Caco-2 (cell line): ENCODE measurements at regions not wholly inside any gene's neighbourhood (a gene's known extent, or its start where the extent isn't known, plus 50 kb on each side); places are given as distances from the start of the nearest gene placed in this dataset.

Experiments
- BruUV-seq: library from RNA; stranded (reverse); fragments of 400-500 nt; replicated peaks from 2 replicates; lab custom pipeline; 2021; lab: Mats Ljungman, UMichigan
- CTCF ChIA-PET: fragments of 300-600 bp; sonication (Branson Sonifier 250); formaldehyde crosslinking; loops from one replicate; lab custom pipeline; 2022; ENCODE audit warnings: antibody characterized with exemption; lab: Charles Lee
- POLR2A ChIA-PET: fragments of 300-600 bp; sonication (Branson Sonifier 250); formaldehyde crosslinking; loops from one replicate; lab custom pipeline; 2022; ENCODE audit warnings: antibody characterized with exemption; lab: Charles Lee
- DNase-seq, 2 experiments: peaks; one replicate each; pipeline versions ENCODE4 v3.0.0 to v3.0.0-alpha.2; 2020 to 2022
- H3K27me3 ChIP-seq: replicated peaks from 2 replicates; pipeline ENCODE4 v1.6.0; 2011; ENCODE audit warnings: low read length; ENCODE audit not compliant: control insufficient read depth, insufficient read depth
- H3K36me3 ChIP-seq: 2 replicates; pipeline ENCODE4 v1.5.1; 2011; ENCODE audit warnings: low read length; ENCODE audit not compliant: control insufficient read depth, insufficient read depth
- H3K4me1 ChIP-seq: fragments of 250-450 bp; sonication (Bioruptor Pico); 2 replicates; pipeline ENCODE4 v1.5.1; 2020; ENCODE audit warnings: mild to moderate bottlenecking
- H3K4me3 ChIP-seq: 2 replicates; pipeline ENCODE4 v1.5.1; 2011; ENCODE audit warnings: low read depth, mild to moderate bottlenecking, control low read depth, low read length
- H3K9me3 ChIP-seq: fragments of 250-450 bp; sonication (Bioruptor Pico); 2 replicates; pipeline ENCODE4 v1.5.1; 2020; ENCODE audit warnings: mild to moderate bottlenecking, moderate library complexity
- H3K27ac Mint-ChIP-seq: one replicate; pipeline ENCODE4 v1.8.0; 2022; ENCODE audit warnings: mixed read lengths; ENCODE audit not compliant: unreplicated experiment
- H3K27me3 Mint-ChIP-seq: one replicate; pipeline ENCODE4 v1.8.0; 2022; ENCODE audit warnings: mixed read lengths; ENCODE audit not compliant: insufficient read depth, unreplicated experiment
- H3K36me3 Mint-ChIP-seq: one replicate; pipeline ENCODE4 v1.8.0; 2022; ENCODE audit warnings: mild to moderate bottlenecking, mixed read lengths; ENCODE audit not compliant: insufficient read depth, unreplicated experiment
- H3K4me1 Mint-ChIP-seq: one replicate; pipeline ENCODE4 v1.8.0; 2022; ENCODE audit warnings: low read depth, mixed read lengths; ENCODE audit not compliant: unreplicated experiment
- H3K4me3 Mint-ChIP-seq: one replicate; pipeline ENCODE4 v1.8.0; 2022; ENCODE audit warnings: mild to moderate bottlenecking, moderate library complexity, mixed read lengths; ENCODE audit not compliant: unreplicated experiment
- H3K9me3 Mint-ChIP-seq: one replicate; pipeline ENCODE4 v1.8.0; 2022; ENCODE audit warnings: mixed read lengths; ENCODE audit not compliant: unreplicated experiment
- CTCF ChIP-seq, 2 experiments: fragments of 200-600 bp in 1 of 2; IDR thresholded peaks; 1 replicate in 1 of 2; 2 replicates in 1 of 2; pipeline versions ENCODE4 v1.5.1 to v1.8.0; 2011 to 2022; ENCODE audit warnings: antibody characterized with exemption in 1 of 2, control low read depth in 1 of 2, inconsistent platforms in 1 of 2, low read depth in 1 of 2, low read length in 1 of 2, mild to moderate bottlenecking in 1 of 2, moderate library complexity in 1 of 2; ENCODE audit not compliant: insufficient read depth in 1 of 2, severe bottlenecking in 1 of 2, unreplicated experiment in 1 of 2
- intact Hi-C: fragments of 100-400 bp; cut with micrococcal nuclease; formaldehyde crosslinking; loops from one replicate; pipeline ENCODE4 v1.10.0; 2022; ENCODE audit not compliant: unreplicated experiment

- POLR2A ChIA-PET, result no interaction called here
- CTCF ChIA-PET, result interaction anchor here (1.0 kb wide), 1 partner anchor 168 kb away, joined by 4 read pairs; no protein-coding TSS in a partner anchor
- BruUV-seq, result no TSS peak
- H3K27me3 Mint-ChIP-seq, result no peaks in the 10 kb centered on the region
- H3K4me3 Mint-ChIP-seq, result no peak overlapping the region
- TF ChIP-seq CTCF (IDR thresholded peaks at IDR 0.05; ENCODE audit: insufficient read depth in 1 of 2, low read depth in 1 of 2, low read length in 1 of 2, severe bottlenecking in 1 of 2, unreplicated experiment in 1 of 2), result no peak
- no peaks in the 10 kb centered on the region for H3K36me3 Mint-ChIP-seq
- H3K36me3 ChIP-seq, result no peaks in the 10 kb centered on the region
- no peaks in the 10 kb centered on the region for H3K4me1 ChIP-seq
- no peaks in the 10 kb centered on the region for H3K4me1 Mint-ChIP-seq
- DNase-seq, result no peak
- H3K27me3 ChIP-seq, result no peaks in the 10 kb centered on the region
- no peak overlapping the region for H3K27ac Mint-ChIP-seq
- H3K9me3 Mint-ChIP-seq, result no peaks in the 10 kb centered on the region
- no peaks in the 10 kb centered on the region for H3K9me3 ChIP-seq
- no peak overlapping the region for H3K4me3 ChIP-seq
- intact Hi-C loops, result no loop called here
These were observed 170.6 kb upstream of the CIBAR2 start for GRCh38 chr16:85282842-85283241.

GRCh38 chr16:85283305-85284050, 171.2 kb upstream of the CIBAR2 start:
- no peaks in the 10 kb centered on the region for H3K9me3 ChIP-seq
- no peak overlapping the region for H3K27ac Mint-ChIP-seq
- intact Hi-C loops, result no loop called here
- no peaks in the 10 kb centered on the region for H3K4me1 Mint-ChIP-seq
- no peak overlapping the region for H3K4me3 ChIP-seq
- H3K36me3 Mint-ChIP-seq, result no peaks in the 10 kb centered on the region
- CTCF ChIA-PET, result no interaction called here
- DNase-seq, result no peak
- H3K27me3 Mint-ChIP-seq, result no peaks in the 10 kb centered on the region
- no peak overlapping the region for H3K4me3 Mint-ChIP-seq
- H3K9me3 Mint-ChIP-seq, result no peaks in the 10 kb centered on the region
- H3K27me3 ChIP-seq, result no peaks in the 10 kb centered on the region
- no peaks in the 10 kb centered on the region for H3K36me3 ChIP-seq
- POLR2A ChIA-PET, result no interaction called here
- BruUV-seq, result no TSS peak
- TF ChIP-seq CTCF (IDR thresholded peaks at IDR 0.05; ENCODE audit: insufficient read depth in 1 of 2, low read depth in 1 of 2, low read length in 1 of 2, severe bottlenecking in 1 of 2, unreplicated experiment in 1 of 2), result no peak
- H3K4me1 ChIP-seq, result no peaks in the 10 kb centered on the region

GRCh38 chr16:85284141-85284817, 172.0 kb upstream of the CIBAR2 start:
- DNase-seq, result no peak
- intact Hi-C loops, result no loop called here
- Histone ChIP-seq H3K36me3 (no peaks in the 10 kb centered on the region), H3K4me1 (no peaks in the 10 kb centered on the region), H3K4me3 (no peak overlapping the region), H3K9me3 (no peaks in the 10 kb centered on the region), H3K27me3 (no peaks in the 10 kb centered on the region)
- no peak overlapping the region for H3K27ac Mint-ChIP-seq
- H3K9me3 Mint-ChIP-seq, result no peaks in the 10 kb centered on the region
- ChIA-PET POLR2A (no interaction called here), CTCF (no interaction called here)
- no peaks in the 10 kb centered on the region for H3K36me3 Mint-ChIP-seq
- TF ChIP-seq CTCF (IDR thresholded peaks at IDR 0.05; ENCODE audit: insufficient read depth in 1 of 2, low read depth in 1 of 2, low read length in 1 of 2, severe bottlenecking in 1 of 2, unreplicated experiment in 1 of 2), result no peak
- no TSS peak for BruUV-seq
- no peaks in the 10 kb centered on the region for H3K27me3 Mint-ChIP-seq
- no peaks in the 10 kb centered on the region for H3K4me1 Mint-ChIP-seq
- no peak overlapping the region for H3K4me3 Mint-ChIP-seq
